Ascending aorta (tissue), 2 donors: ENCODE measurements at regions not wholly inside any gene's neighbourhood (a gene's known extent, or its start where the extent isn't known, plus 50 kb on each side); places are given as distances from the start of the nearest gene placed in this dataset.
A peak's percentile ranks its signal among the peaks of the same experiment; 100 is the strongest.

Experiments used
- DNase-seq, 2 donors: peaks; one replicate each; pipeline ENCODE4 v3.0.0-alpha.2; 2019; ENCODE audit warnings: low spot score in 2 of 2
- H3K27ac ChIP-seq, 2 donors: fragments of 200-600 bp; sonication (generic); one replicate each; pipeline ENCODE4 v1.5.1; 2016 to 2017; ENCODE audit warnings: mild to moderate bottlenecking in 1 of 2
- H3K27me3 ChIP-seq: fragments of 200-600 bp; sonication (generic); one replicate; pipeline ENCODE4 v1.5.1; 2017
- H3K36me3 ChIP-seq, 2 donors: fragments of 200-600 bp; sonication (generic); one replicate each; pipeline ENCODE4 v1.5.1; 2016
- H3K4me1 ChIP-seq, 2 donors: fragments of 200-600 bp; sonication (generic); one replicate each; pipeline ENCODE4 v1.5.1; 2016 to 2017; ENCODE audit warnings: mild to moderate bottlenecking in 1 of 2
- H3K4me3 ChIP-seq, 2 donors: fragments of 200-600 bp; sonication (generic); one replicate each; pipeline ENCODE4 v1.5.1; 2016 to 2017; ENCODE audit warnings: mild to moderate bottlenecking in 1 of 2
- H3K9me3 ChIP-seq, 2 donors: fragments of 200-600 bp; sonication (generic); one replicate each; pipeline ENCODE4 v1.5.1; 2016
- CTCF ChIP-seq, 3 experiments: fragments of 200-600 bp in 2 of 3; fragments of 450-650 bp in 1 of 3; sonication (generic) in 2 of 3; IDR thresholded peaks; one replicate each; pipeline ENCODE4 v1.5.1; 2016 to 2019; ENCODE audit warnings: antibody characterized with exemption in 3 of 3, mild to moderate bottlenecking in 1 of 3, moderate library complexity in 1 of 3
- intact Hi-C: fragments of 100-400 bp; cut with DNase I; formaldehyde crosslinking; loops from one replicate; pipeline ENCODE4 v1.15.1; 2023

- no peak for TF ChIP-seq CTCF (IDR thresholded peaks at IDR 0.05)
- Histone ChIP-seq H3K4me3 (no peak overlapping the region), H3K9me3 (no peaks in the 10 kb centered on the region), H3K4me1 (no peaks in the 10 kb centered on the region), H3K27me3 (no peaks in the 10 kb centered on the region), H3K36me3 (no peaks in the 10 kb centered on the region), H3K27ac (no peak overlapping the region)
- intact Hi-C loops, result no loop called here
- no peak for DNase-seq
These were observed 662.1 kb upstream of the FTMT start for GRCh38 chr5:121189342-121190305.

GRCh38 chr5:121199216-121199999 is 652.3 kb upstream of the FTMT start:
- intact Hi-C loops, result no loop called here
- H3K4me1 ChIP-seq, result no peaks in the 10 kb centered on the region
- no peaks in the 10 kb centered on the region for H3K27me3 ChIP-seq
- no peak for TF ChIP-seq CTCF (IDR thresholded peaks at IDR 0.05)
- no peak overlapping the region for H3K4me3 ChIP-seq
- no peaks in the 10 kb centered on the region for H3K9me3 ChIP-seq
- no peak overlapping the region for H3K27ac ChIP-seq
- DNase-seq, result no peak
- no peaks in the 10 kb centered on the region for H3K36me3 ChIP-seq

GRCh38 chr5:121218086-121218485 is 633.6 kb upstream of the FTMT start:
- Histone ChIP-seq H3K4me1 (no peaks in the 10 kb centered on the region), H3K9me3 (no peaks in the 10 kb centered on the region), H3K27me3 (no peaks in the 10 kb centered on the region), H3K4me3 (no peak overlapping the region), H3K27ac (no peak overlapping the region), H3K36me3 (no peaks in the 10 kb centered on the region)
- intact Hi-C loops, result no loop called here
- no peak for TF ChIP-seq CTCF (IDR thresholded peaks at IDR 0.05)
- DNase-seq, result no peak

GRCh38 chr5:121221483-121221882 is 630.2 kb upstream of the FTMT start:
- H3K4me3 ChIP-seq, result no peak overlapping the region
- no peaks in the 10 kb centered on the region for H3K27me3 ChIP-seq
- intact Hi-C loops, result no loop called here
- no peaks in the 10 kb centered on the region for H3K9me3 ChIP-seq
- H3K4me1 ChIP-seq, result no peaks in the 10 kb centered on the region
- no peak overlapping the region for H3K27ac ChIP-seq
- peak in 1 of 2 donors; percentile 58 for DNase-seq
- H3K36me3 ChIP-seq, result no peaks in the 10 kb centered on the region
- TF ChIP-seq CTCF (IDR thresholded peaks at IDR 0.05), result no peak

- DNase-seq, result no peak
- H3K4me1 ChIP-seq, result no peaks in the 10 kb centered on the region
- intact Hi-C loops, result no loop called here
- no peaks in the 10 kb centered on the region for H3K9me3 ChIP-seq
- H3K27me3 ChIP-seq, result no peaks in the 10 kb centered on the region
- H3K36me3 ChIP-seq, result no peaks in the 10 kb centered on the region
- no peak overlapping the region for H3K27ac ChIP-seq
- no peak for TF ChIP-seq CTCF (IDR thresholded peaks at IDR 0.05)
- H3K4me3 ChIP-seq, result no peak overlapping the region
These were observed 624.9 kb upstream of the FTMT start for GRCh38 chr5:121226765-121227164.
